Prostate gland (tissue), 2 donors: ENCODE measurements at regions not wholly inside any gene's neighbourhood (a gene's known extent, or its start where the extent isn't known, plus 50 kb on each side); places are given as distances from the start of the nearest gene placed in this dataset.

Experiments
- CTCF ChIP-seq, 4 experiments: fragments of 200-600 bp in 2 of 4; fragments of 450-650 bp in 2 of 4; sonication (generic) in 2 of 4; IDR thresholded peaks; 1 replicate in 3 of 4; 2 replicates in 1 of 4; pipeline ENCODE4 v1.5.1; 2016 to 2019; ENCODE audit warnings: antibody characterized with exemption in 4 of 4, mild to moderate bottlenecking in 2 of 4, moderate library complexity in 2 of 4
- POLR2A ChIP-seq: fragments of 450-650 bp; IDR thresholded peaks from one replicate; pipeline ENCODE4 v1.6.1; 2016; ENCODE audit warnings: antibody characterized with exemption, mild to moderate bottlenecking
- POLR2AphosphoS5 ChIP-seq: sonication (generic); formaldehyde crosslinking; IDR thresholded peaks from one replicate; pipeline ENCODE4 v1.6.1; 2017; ENCODE audit warnings: antibody characterized with exemption

DNA sequence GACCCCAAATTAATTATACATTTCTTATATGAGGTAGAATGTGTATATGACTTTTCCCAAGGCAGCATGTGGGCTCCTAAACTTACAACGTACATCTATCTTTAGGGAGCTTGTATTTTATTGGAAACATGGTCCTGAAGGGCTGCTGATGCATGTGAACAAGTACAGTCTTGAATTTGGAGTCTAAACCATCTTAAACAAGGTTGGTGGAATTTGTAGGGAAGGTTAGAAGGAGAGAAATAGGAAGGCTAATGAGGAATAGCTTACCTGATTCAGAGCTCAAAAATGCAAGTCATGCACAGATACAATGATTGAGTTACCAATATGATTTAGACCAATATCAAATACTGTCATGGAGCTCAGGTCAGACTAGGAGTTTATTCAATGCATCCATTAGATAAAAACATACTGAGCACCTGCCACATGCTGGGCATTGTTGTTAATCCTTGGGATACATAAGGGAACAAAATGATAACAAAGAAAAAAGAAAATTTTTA, 458.6 kb upstream of the ETAA1 start:
- no peak for TF ChIP-seq CTCF (IDR thresholded peaks at IDR 0.05)
- TF ChIP-seq POLR2AphosphoS5: no peak
- no peak for TF ChIP-seq POLR2A
